ENCODE measurements at regions not wholly inside any gene's neighbourhood (a gene's known extent, or its start where the extent isn't known, plus 50 kb on each side); places are given as distances from the start of the nearest gene placed in this dataset.
A peak's percentile ranks its signal among the peaks of the same experiment; 100 is the strongest.

DNA sequence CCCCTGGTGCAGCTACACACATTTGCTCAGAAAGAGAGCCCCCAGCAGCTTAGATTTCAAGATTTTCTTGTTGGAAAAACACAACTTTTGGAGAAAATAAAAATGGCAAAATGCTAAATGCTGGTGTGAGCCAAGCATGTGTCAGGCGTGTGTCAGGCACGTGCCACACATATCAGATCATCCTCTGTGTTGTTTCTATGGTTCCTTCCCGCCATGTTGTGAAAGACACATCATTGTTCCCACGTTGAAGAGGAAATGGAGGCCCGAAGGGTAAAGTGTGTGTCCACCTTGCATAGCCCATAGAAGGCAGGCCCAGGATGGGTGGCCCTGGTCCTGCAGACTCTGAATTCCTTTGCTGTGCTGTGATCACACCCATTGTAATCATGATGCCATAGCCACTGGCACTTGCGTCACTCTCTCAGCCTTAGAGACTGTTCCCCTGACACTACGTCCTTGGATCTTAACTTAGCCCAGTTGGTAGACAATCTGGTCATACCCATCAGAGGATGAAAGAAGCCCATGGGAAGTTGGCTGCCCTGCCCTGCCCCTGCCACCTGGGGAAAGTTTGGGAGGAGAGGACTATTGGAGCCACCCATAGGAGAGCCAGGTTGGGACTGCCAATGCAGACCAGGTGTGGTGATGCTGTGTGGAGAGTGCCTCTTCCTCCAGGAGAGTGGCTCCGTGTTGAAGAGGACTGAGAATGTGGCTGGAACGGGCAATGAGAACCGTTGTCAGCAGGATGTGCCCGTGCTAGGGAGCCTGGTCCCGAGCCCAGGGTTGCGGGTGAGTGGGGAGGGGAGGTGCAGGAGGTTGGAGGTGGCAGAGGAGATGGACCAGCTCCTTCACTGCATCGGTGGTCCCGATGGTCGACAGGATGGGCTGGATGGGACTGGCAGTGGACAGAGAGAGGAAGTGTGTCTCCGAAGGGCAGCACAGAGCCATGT, 65.6 kb upstream of the IGFBP3 start:
- intact Hi-C loops (cut with DNase I) = no loop called here
- FAIRE-seq = no peak
- no peak overlapping the region for H3K4me3 ChIP-seq
- TF ChIP-seq, protein P1, sequence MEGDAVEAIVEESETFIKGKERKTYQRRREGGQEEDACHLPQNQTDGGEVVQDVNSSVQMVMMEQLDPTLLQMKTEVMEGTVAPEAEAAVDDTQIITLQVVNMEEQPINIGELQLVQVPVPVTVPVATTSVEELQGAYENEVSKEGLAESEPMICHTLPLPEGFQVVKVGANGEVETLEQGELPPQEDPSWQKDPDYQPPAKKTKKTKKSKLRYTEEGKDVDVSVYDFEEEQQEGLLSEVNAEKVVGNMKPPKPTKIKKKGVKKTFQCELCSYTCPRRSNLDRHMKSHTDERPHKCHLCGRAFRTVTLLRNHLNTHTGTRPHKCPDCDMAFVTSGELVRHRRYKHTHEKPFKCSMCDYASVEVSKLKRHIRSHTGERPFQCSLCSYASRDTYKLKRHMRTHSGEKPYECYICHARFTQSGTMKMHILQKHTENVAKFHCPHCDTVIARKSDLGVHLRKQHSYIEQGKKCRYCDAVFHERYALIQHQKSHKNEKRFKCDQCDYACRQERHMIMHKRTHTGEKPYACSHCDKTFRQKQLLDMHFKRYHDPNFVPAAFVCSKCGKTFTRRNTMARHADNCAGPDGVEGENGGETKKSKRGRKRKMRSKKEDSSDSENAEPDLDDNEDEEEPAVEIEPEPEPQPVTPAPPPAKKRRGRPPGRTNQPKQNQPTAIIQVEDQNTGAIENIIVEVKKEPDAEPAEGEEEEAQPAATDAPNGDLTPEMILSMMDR (IDR thresholded peaks at IDR 0.05) = no peak
- H3K4me1 ChIP-seq = no peaks in the 10 kb centered on the region
- no peak for DNase-seq
- no peaks in the 10 kb centered on the region for H3K27me3 ChIP-seq
- H3K36me3 ChIP-seq = no peaks in the 10 kb centered on the region
- no peak for ATAC-seq
- H3K9me3 ChIP-seq = no peaks in the 10 kb centered on the region
- no peak overlapping the region for H3K27ac ChIP-seq
- WGBS, 2 donors = 77 to 86% methylated on average over 17 of the region's 17 CpGs

DNA sequence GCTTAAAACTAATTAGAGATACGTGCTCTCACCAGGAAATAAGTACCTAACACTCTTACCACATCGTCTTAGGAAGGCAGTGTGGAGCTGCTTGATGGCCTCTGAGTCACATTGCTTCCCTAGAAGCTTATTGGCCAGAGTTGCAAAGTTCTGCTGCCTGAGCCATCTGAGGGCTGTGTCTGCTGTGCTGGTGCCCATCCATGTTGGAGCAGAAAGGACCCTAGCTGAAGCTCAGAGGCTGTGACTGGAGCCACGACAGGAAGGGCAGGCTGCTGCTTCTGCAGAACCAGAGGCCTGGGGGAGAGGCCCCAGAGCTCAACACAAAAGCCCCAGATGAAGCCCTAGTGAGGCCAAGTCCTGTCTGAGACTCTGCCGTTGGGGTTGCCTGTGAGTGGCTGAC, 64.8 kb upstream of the IGFBP3 start:
- TF ChIP-seq, protein P1 (IDR thresholded peaks at IDR 0.05) = no peak
- DNase-seq (no peak), FAIRE-seq (no peak), ATAC-seq (peak in 1 of 4 donors; percentile 34)
- Histone ChIP-seq H3K27ac (no peak overlapping the region), H3K4me3 (no peak overlapping the region), H3K27me3 (no peaks in the 10 kb centered on the region), H3K9me3 (no peaks in the 10 kb centered on the region), H3K4me1 (no peaks in the 10 kb centered on the region), H3K36me3 (no peaks in the 10 kb centered on the region)
- intact Hi-C loops (cut with DNase I) = no loop called here
- 60 to 62% methylated on average over 4 of the region's 4 CpGs for WGBS, 2 donors

DNA sequence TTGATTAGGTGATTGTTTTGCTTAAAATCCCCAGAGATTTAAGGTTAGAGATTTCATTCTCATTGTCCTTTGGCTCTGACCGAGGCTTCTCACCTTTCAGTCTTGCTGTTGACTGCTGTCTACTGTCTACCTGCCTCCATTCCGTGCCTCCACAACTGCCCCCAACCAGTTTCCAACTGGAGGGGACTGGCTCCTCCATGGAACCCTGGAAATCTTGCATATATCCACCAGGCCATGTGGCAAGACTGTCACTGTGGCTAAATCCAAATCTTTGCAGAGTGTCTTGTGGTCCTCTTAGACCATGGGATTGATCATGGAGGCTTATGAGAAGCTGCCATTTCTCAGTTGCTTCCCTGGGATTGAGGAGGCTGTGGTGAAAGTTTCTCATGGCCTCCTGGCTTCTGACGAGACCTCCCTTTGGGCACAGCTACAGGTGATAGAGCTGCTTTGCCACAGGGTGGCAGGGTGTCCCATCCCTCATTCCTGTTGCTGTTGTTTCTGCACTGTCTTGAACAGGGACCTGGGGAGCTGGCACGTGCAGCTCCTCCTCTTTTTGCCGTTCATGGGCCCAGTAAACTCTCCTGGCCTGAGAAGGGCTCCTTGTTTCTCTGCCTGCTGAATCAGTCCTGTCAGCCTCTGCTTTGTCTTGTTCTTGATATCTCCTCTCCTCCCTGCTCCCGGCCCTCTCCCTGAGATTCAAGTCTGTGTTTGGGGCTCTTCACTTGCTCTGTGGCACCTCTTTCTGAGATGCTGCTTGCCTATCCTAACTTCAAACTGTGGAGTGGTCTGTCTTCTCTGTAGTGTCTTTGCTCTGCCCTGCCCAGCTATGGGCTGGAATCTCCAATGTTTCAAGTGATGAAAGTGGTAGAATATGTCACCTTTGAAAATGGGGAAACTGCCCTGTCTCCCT, 63.6 kb upstream of the IGFBP3 start:
- H3K27me3 ChIP-seq = no peaks in the 10 kb centered on the region
- peak in 3 of 4 donors; percentile 39 to 63 (median 48) for ATAC-seq
- H3K36me3 ChIP-seq = no peaks in the 10 kb centered on the region
- 51 to 54% methylated on average over 6 of the region's 6 CpGs for WGBS, 2 donors
- no peaks in the 10 kb centered on the region for H3K9me3 ChIP-seq
- TF ChIP-seq, protein P1 (IDR thresholded peaks at IDR 0.05) = no peak
- H3K4me1 ChIP-seq = no peaks in the 10 kb centered on the region
- FAIRE-seq = no peak
- no peak overlapping the region for H3K27ac ChIP-seq
- intact Hi-C loops (cut with DNase I) = no loop called here
- no peak overlapping the region for H3K4me3 ChIP-seq
- DNase-seq = no peak

DNA sequence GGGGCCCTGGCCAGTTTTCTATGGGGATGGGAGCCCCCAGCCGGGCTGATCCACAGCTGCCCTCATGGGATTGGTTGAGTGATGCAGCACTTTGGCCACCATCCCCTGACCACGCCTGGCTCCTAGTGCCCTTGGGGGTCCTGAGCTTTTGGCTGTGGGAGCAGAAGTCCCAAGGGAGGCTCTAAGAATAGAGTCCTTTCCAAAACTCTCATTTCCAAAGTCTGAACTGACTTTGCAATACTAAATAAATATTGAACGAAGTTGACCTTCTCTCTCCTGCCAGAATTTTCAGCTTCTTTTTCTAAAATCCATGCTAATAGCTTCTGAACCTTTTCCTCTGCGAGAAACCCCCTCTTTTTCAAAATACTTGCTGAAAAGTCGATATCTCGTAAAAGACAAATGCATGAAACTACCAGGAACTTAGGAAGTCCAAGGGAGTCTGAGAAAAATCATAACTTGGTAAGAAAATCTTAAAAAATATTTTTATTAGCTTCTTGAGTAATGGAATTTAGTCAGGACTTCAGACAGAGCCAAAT, 62.7 kb upstream of the IGFBP3 start:
- no peak overlapping the region for H3K27ac ChIP-seq
- WGBS, 2 donors = 56 to 66% methylated on average over 6 of the region's 6 CpGs
- FAIRE-seq = no peak
- intact Hi-C loops (cut with DNase I) = no loop called here
- no peaks in the 10 kb centered on the region for H3K9me3 ChIP-seq
- DNase-seq = no peak
- H3K4me1 ChIP-seq = no peaks in the 10 kb centered on the region
- no peaks in the 10 kb centered on the region for H3K27me3 ChIP-seq
- H3K4me3 ChIP-seq = no peak overlapping the region
- TF ChIP-seq, protein P1 (IDR thresholded peaks at IDR 0.05) = no peak
- no peak for ATAC-seq
- no peaks in the 10 kb centered on the region for H3K36me3 ChIP-seq
